ENCODE measurements at regions not wholly inside any gene's neighbourhood (a gene's known extent, or its start where the extent isn't known, plus 50 kb on each side); places are given as distances from the start of the nearest gene placed in this dataset.
A peak's percentile ranks its signal among the peaks of the same experiment; 100 is the strongest.

DNA sequence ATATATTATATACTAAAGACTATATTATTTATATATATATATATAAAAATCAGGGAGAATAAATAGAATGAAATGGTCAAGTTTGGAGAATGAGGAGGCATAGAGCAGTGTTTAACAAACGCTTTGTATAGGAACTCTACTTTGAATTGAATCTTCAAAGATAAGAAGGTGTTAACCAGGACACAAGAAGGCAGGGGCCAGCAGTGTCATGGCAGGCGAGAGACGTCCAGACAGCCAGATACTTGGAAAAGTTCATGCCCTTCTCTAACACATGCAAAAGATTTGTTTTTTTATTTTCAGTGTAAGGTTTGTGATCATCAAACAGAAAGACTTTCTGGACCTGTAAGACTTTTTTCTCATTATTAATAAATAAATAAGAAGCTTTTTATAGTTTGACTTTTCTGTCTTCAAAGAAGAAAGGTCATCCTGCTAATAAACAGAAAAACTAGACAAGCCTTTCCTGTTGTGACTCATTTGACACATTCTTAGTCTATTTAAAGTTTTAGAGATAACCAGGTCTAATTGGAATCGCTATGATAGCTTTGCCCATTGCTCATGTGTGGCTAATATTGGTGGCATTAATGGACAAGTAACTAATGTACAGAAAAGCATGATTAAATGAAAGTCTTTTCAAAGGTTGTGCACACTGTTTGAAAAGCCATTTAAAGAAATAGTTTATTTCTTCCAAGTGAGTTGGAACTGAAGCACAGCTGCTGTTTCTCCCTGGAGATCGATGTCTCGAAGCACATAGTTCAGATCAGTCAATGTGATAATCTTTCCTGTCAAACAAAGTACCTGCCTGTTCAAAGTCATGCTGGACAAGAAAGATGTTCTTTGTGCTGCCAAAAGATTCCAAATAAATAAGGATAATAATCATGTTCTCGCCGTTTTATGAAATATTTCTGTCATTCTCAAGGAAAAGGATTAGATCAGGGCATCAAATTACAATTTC, 420.4 kb upstream of the OPRM1 start:
- Histone ChIP-seq H3K27me3 (replicated peaks in 1 of 4; ENCODE audit: control insufficient read depth in 3 of 4, extremely low read depth in 1 of 4, insufficient read depth in 3 of 4, low read length in 3 of 4) (no peaks in the 10 kb centered on the region; a peak in 1 of 7 replicates), H2BK5ac (ENCODE audit: low read depth, low read length) (no peak overlapping the region), H3K14ac (ENCODE audit: insufficient read length) (no peak overlapping the region), H4K5ac (ENCODE audit: insufficient read length, low read depth, low read length) (no peak overlapping the region), H3K79me1 (ENCODE audit: low read depth, low read length) (no peaks in the 10 kb centered on the region), H3K56ac (replicated peaks; ENCODE audit: insufficient read length, low read depth, low read length) (no peak overlapping the region), H3K18ac (ENCODE audit: extremely low read depth, low read length) (no peak overlapping the region), H2AK5ac (ENCODE audit: low read depth, low read length) (no peak overlapping the region), H2AFZ (ENCODE audit: low read length) (no peak overlapping the region), H3K4me1 (replicated peaks in 1 of 4; ENCODE audit: control insufficient read depth in 3 of 4, insufficient read depth in 4 of 4, low read length in 3 of 4) (peaks cover 0 to 6% (median 2%) of the 10 kb centered on the region in 4 experiments; a peak in 2 of 7 replicates), H2BK15ac (ENCODE audit: low read length) (no peak overlapping the region), H2BK12ac (ENCODE audit: low read depth, low read length) (no peak overlapping the region), H3K4me3 (ENCODE audit: extremely low read depth in 1 of 4, insufficient read depth in 2 of 4, low read depth in 3 of 4, low read length in 4 of 4) (no peak overlapping the region), H3K23me2 (ENCODE audit: low read depth, low read length) (no peaks in the 10 kb centered on the region), H3K27ac (ENCODE audit: low read depth, low read length) (no peak overlapping the region), H3K4ac (replicated peaks; ENCODE audit: insufficient read length, low read depth, low read length) (no peak overlapping the region), H3K9me3 (ENCODE audit: insufficient read depth in 2 of 2, low read depth in 1 of 2, low read length in 1 of 2) (no peaks in the 10 kb centered on the region), H3K23ac (ENCODE audit: insufficient read length) (no peak overlapping the region), H3K79me2 (ENCODE audit: control insufficient read depth in 1 of 2, insufficient read depth in 2 of 2, low read length in 2 of 2) (no peaks in the 10 kb centered on the region), H2BK20ac (ENCODE audit: low read length) (no peak overlapping the region), H2BK120ac (replicated peaks; ENCODE audit: low read depth, low read length) (no peak overlapping the region), H4K20me1 (replicated peaks in 1 of 2; ENCODE audit: control insufficient read depth in 1 of 2, insufficient read depth in 2 of 2, low read length in 2 of 2) (no peaks in the 10 kb centered on the region), H4K8ac (ENCODE audit: extremely low read depth, insufficient read depth, low read length) (no peak overlapping the region), H4K91ac (replicated peaks; ENCODE audit: insufficient read length, low read length) (no peak overlapping the region), H3K9ac (replicated peaks in 1 of 4; ENCODE audit: extremely low read depth in 1 of 4, low read depth in 3 of 4, low read length in 3 of 4) (no peak overlapping the region), H3K36me3 (ENCODE audit: control insufficient read depth in 2 of 4, insufficient read depth in 4 of 4, low read length in 3 of 4) (no peaks in the 10 kb centered on the region), H3K4me2 (ENCODE audit: insufficient read depth in 1 of 2, low read depth in 2 of 2, low read length in 2 of 2) (no peak overlapping the region)
- WGBS, 2 experiments (ENCODE audit: extremely low coverage in 1 of 2, insufficient coverage in 1 of 2, insufficient read length in 1 of 2, insufficient replicate concordance in 2 of 2, low coverage in 1 of 2, low lambda C conversion rate in 2 of 2, missing lambda C conversion rate in 1 of 2) = 87% methylated on average over 8 of the region's 8 CpGs; no CpG with 5 or more reads in 1 of the 2 experiments
- ChIA-PET CTCF (ENCODE audit: partially characterized antibody) (interaction anchor here (0.6 to 1.0 kb wide), 2 partner anchors 10 to 400 kb away, joined by 3 read pairs; no protein-coding TSS in a partner anchor), POLR2A (ENCODE audit: partially characterized antibody) (no interaction called here)
- no peak for DNase-seq (ENCODE audit: low read depth in 1 of 2, low spot score in 2 of 2)
- peak; percentile 13 for FAIRE-seq
- TF ChIP-seq MAFK (IDR thresholded peaks at IDR 0.05; ENCODE audit: low read depth, low read length) (no peak), PHF8 (conservative IDR thresholded peaks at IDR 0.05; ENCODE audit: low read depth, low read length) (no peak), BCL11A (IDR thresholded peaks at IDR 0.05; ENCODE audit: low read depth in 2 of 2, low read length in 2 of 2) (no peak), RBBP5 (IDR thresholded peaks at IDR 0.05; ENCODE audit: borderline replicate concordance, low read depth, low read length) (no peak), FOSL1 (IDR thresholded peaks at IDR 0.05; ENCODE audit: insufficient read depth, low read depth, low read length) (no peak), HDAC2 (IDR thresholded peaks at IDR 0.05; ENCODE audit: borderline replicate concordance in 1 of 2, low read depth in 2 of 2, low read length in 2 of 2) (no peak), CEBPB (IDR thresholded peaks at IDR 0.05; ENCODE audit: low read depth, low read length) (no peak), SP4 (IDR thresholded peaks at IDR 0.05; ENCODE audit: low read length) (no peak), GTF2F1 (IDR thresholded peaks at IDR 0.05; ENCODE audit: borderline replicate concordance, low read depth, low read length) (no peak), EZH2 (IDR thresholded peaks at IDR 0.05; ENCODE audit: low read depth, low read length, severe bottlenecking) (no peak)
- TF ChIP-seq, protein P1, sequence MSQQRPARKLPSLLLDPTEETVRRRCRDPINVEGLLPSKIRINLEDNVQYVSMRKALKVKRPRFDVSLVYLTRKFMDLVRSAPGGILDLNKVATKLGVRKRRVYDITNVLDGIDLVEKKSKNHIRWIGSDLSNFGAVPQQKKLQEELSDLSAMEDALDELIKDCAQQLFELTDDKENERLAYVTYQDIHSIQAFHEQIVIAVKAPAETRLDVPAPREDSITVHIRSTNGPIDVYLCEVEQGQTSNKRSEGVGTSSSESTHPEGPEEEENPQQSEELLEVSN (IDR thresholded peaks at IDR 0.05) = no peak
